ENCODE measurements at regions not wholly inside any gene's neighbourhood (a gene's known extent, or its start where the extent isn't known, plus 50 kb on each side); places are given as distances from the start of the nearest gene placed in this dataset.

DNA sequence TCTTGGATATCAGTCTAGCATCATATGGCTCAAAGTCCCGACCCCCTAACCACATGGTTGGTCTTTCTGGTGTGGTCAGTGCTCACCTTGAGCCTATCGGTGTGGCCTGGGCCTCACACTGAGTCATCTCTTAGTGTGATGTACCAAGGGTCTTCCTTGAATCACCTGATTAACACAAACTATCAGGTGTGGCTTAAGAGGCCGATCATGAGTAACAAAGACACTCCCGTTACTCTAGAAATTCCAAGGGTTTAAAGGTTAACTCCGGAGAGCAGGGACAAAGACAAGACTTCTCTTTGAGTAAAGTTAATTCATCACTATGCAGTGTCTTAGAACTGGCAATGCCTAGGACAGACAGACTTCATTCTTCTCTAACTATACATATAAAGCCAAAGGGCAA, 52.3 kb upstream of the ARMC3 start:
- no peak overlapping the region for H3K27ac ChIP-seq (ENCODE audit: extremely low read depth, low read depth, low read length)
- DNase-seq (ENCODE audit: extremely low read depth in 1 of 4, low spot score in 3 of 4), result no peak
- WGBS (ENCODE audit: insufficient coverage, low coverage, missing lambda C conversion rate), result 14% methylated on average over 5 of the region's 5 CpGs
- no peaks in the 10 kb centered on the region for H3K9me3 ChIP-seq (replicated peaks; ENCODE audit: control insufficient read depth, insufficient read depth, low read depth, low read length)
- no peaks in the 10 kb centered on the region for H4K20me1 ChIP-seq (replicated peaks; ENCODE audit: control insufficient read depth, insufficient read depth, low read length)
- H3K27me3 ChIP-seq (ENCODE audit: control insufficient read depth in 2 of 2, insufficient read depth in 2 of 2, low read length in 2 of 2), result peaks cover 0 to 2% of the 10 kb centered on the region in 2 experiments; a peak in 1 of 5 replicates
- no peak for ATAC-seq
- intact Hi-C loops (cut with micrococcal nuclease), result no loop called here
- no peaks in the 10 kb centered on the region for H3K79me2 ChIP-seq (ENCODE audit: control insufficient read depth, insufficient read depth, low read length)
- ChIA-PET POLR2A (no interaction called here), CTCF (ENCODE audit: low intra/inter-chr PET ratio) (no interaction called here)
- in situ Hi-C loops (cut with MboI), result no loop called here
- no peaks in the 10 kb centered on the region for H3K36me3 ChIP-seq (ENCODE audit: control insufficient read depth, insufficient read depth, low read length)
- no peak overlapping the region for H3K4me2 ChIP-seq (ENCODE audit: insufficient read depth, low read length)
- FAIRE-seq, result no peak
- H2AFZ ChIP-seq (ENCODE audit: low read depth, low read length), result no peak overlapping the region
- BruUV-seq (replicated peaks), result no TSS peak
- no peaks in the 10 kb centered on the region for H3K9me1 ChIP-seq (ENCODE audit: control insufficient read depth, insufficient read depth, low read length)
- no peak overlapping the region for H3K4me3 ChIP-seq
- TF ChIP-seq, protein P1, sequence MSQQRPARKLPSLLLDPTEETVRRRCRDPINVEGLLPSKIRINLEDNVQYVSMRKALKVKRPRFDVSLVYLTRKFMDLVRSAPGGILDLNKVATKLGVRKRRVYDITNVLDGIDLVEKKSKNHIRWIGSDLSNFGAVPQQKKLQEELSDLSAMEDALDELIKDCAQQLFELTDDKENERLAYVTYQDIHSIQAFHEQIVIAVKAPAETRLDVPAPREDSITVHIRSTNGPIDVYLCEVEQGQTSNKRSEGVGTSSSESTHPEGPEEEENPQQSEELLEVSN (IDR thresholded peaks at IDR 0.05; ENCODE audit: borderline replicate concordance in 1 of 2, extremely low read depth in 1 of 2, insufficient read depth in 1 of 2, insufficient read length in 1 of 2, low read depth in 1 of 2, low read length in 1 of 2, poor library complexity in 1 of 2, severe bottlenecking in 1 of 2), result no peak
- TF ChIP-seq CTBP1 (IDR thresholded peaks at IDR 0.05; ENCODE audit: borderline replicate concordance), result no peak
- TF ChIP-seq TCF3 (CRISPR knock-in tag; IDR thresholded peaks at IDR 0.05), result no peak
- TF ChIP-seq TEAD4 (IDR thresholded peaks at IDR 0.05; ENCODE audit: low read length), result no peak
- TF ChIP-seq TEAD4 (CRISPR knock-in tag; IDR thresholded peaks at IDR 0.05; ENCODE audit: borderline replicate concordance), result no peak
- TF ChIP-seq KLF1 (tag; IDR thresholded peaks at IDR 0.05), result no peak
- no peak for TF ChIP-seq RFX1 (IDR thresholded peaks at IDR 0.05)
- no peak for TF ChIP-seq PTBP1 (IDR thresholded peaks at IDR 0.05; ENCODE audit: low read depth, low read length)
- no peak for TF ChIP-seq ZNF274 (IDR thresholded peaks at IDR 0.05; ENCODE audit: borderline replicate concordance, low read depth, low read length)
- TF ChIP-seq MBD2 (IDR thresholded peaks at IDR 0.05; ENCODE audit: borderline replicate concordance, low read depth), result no peak
- TF ChIP-seq RUNX1 (IDR thresholded peaks at IDR 0.05; ENCODE audit: low read depth), result no peak
- no peak for TF ChIP-seq SAFB (IDR thresholded peaks at IDR 0.05; ENCODE audit: borderline replicate concordance, low read depth, low read length)
- TF ChIP-seq, protein P2, sequence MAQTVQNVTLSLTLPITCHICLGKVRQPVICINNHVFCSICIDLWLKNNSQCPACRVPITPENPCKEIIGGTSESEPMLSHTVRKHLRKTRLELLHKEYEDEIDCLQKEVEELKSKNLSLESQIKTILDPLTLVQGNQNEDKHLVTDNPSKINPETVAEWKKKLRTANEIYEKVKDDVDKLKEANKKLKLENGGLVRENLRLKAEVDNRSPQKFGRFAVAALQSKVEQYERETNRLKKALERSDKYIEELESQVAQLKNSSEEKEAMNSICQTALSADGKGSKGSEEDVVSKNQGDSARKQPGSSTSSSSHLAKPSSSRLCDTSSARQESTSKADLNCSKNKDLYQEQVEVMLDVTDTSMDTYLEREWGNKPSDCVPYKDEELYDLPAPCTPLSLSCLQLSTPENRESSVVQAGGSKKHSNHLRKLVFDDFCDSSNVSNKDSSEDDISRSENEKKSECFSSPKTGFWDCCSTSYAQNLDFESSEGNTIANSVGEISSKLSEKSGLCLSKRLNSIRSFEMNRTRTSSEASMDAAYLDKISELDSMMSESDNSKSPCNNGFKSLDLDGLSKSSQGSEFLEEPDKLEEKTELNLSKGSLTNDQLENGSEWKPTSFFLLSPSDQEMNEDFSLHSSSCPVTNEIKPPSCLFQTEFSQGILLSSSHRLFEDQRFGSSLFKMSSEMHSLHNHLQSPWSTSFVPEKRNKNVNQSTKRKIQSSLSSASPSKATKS (CRISPR knock-in tag; IDR thresholded peaks at IDR 0.05), result no peak
- no peak for TF ChIP-seq RAD51 (IDR thresholded peaks at IDR 0.05; ENCODE audit: borderline replicate concordance, low read depth)
- no peak for TF ChIP-seq NFATC3 (IDR thresholded peaks at IDR 0.05)
- TF ChIP-seq, protein P3, sequence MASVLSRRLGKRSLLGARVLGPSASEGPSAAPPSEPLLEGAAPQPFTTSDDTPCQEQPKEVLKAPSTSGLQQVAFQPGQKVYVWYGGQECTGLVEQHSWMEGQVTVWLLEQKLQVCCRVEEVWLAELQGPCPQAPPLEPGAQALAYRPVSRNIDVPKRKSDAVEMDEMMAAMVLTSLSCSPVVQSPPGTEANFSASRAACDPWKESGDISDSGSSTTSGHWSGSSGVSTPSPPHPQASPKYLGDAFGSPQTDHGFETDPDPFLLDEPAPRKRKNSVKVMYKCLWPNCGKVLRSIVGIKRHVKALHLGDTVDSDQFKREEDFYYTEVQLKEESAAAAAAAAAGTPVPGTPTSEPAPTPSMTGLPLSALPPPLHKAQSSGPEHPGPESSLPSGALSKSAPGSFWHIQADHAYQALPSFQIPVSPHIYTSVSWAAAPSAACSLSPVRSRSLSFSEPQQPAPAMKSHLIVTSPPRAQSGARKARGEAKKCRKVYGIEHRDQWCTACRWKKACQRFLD (CRISPR knock-in tag; IDR thresholded peaks at IDR 0.05), result no peak
- no peak overlapping the region for H3K9ac ChIP-seq (ENCODE audit: insufficient read depth in 1 of 2, low read depth in 2 of 2, low read length in 2 of 2)
- no peaks in the 10 kb centered on the region for H3K4me1 ChIP-seq (replicated peaks in 1 of 2; ENCODE audit: control insufficient read depth in 2 of 2, insufficient read depth in 2 of 2, low read length in 2 of 2)
